ENCODE measurements at regions not wholly inside any gene's neighbourhood (a gene's known extent, or its start where the extent isn't known, plus 50 kb on each side); places are given as distances from the start of the nearest gene placed in this dataset.

GRCh38 chr15:62485170-62485720 is 320.2 kb upstream of the C2CD4B start:
- TF ChIP-seq ZBTB7A (IDR thresholded peaks at IDR 0.05; ENCODE audit: low read depth), result no peak
- TF ChIP-seq MAX (IDR thresholded peaks at IDR 0.05), result no peak
- TF ChIP-seq EP300 (IDR thresholded peaks at IDR 0.05; ENCODE audit: borderline replicate concordance), result no peak
- no peak for TF ChIP-seq RAD21 (IDR thresholded peaks at IDR 0.05; ENCODE audit: low read depth)
- TF ChIP-seq TEAD4 (IDR thresholded peaks at IDR 0.05), result no peak
- TF ChIP-seq REST (IDR thresholded peaks at IDR 0.05; ENCODE audit: low read depth), result no peak
- TF ChIP-seq CREB1 (IDR thresholded peaks at IDR 0.05; ENCODE audit: low read depth), result no peak
